ENCODE measurements at regions not wholly inside any gene's neighbourhood (a gene's known extent, or its start where the extent isn't known, plus 50 kb on each side); places are given as distances from the start of the nearest gene placed in this dataset.

DNA sequence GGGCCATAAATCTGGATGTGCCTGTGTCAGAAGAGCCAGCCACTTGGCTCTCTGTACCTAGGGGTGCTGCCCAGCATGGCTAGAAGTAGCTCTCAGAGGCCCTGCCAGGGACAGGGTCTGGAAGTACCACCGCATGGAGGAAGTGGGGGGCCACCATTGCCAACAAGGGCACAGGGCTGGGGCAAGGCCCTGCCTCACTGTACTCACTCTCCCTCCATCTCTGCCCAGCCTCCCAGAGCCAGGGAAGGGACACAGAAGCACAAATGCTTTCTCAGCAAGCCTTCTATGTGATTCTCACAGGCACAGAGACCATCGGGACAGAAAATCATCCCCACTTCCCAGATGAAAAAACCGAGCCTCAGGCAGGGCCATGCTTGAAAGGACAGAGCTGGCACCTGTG lies 138.1 kb downstream of the C5orf15 start:
- H3K4me3 Mint-ChIP-seq (ENCODE audit: low read depth) = no peak overlapping the region
- TF ChIP-seq, protein P1, sequence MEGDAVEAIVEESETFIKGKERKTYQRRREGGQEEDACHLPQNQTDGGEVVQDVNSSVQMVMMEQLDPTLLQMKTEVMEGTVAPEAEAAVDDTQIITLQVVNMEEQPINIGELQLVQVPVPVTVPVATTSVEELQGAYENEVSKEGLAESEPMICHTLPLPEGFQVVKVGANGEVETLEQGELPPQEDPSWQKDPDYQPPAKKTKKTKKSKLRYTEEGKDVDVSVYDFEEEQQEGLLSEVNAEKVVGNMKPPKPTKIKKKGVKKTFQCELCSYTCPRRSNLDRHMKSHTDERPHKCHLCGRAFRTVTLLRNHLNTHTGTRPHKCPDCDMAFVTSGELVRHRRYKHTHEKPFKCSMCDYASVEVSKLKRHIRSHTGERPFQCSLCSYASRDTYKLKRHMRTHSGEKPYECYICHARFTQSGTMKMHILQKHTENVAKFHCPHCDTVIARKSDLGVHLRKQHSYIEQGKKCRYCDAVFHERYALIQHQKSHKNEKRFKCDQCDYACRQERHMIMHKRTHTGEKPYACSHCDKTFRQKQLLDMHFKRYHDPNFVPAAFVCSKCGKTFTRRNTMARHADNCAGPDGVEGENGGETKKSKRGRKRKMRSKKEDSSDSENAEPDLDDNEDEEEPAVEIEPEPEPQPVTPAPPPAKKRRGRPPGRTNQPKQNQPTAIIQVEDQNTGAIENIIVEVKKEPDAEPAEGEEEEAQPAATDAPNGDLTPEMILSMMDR (IDR thresholded peaks at IDR 0.05; ENCODE audit: unreplicated experiment) = no peak
- DNase-seq (ENCODE audit: low spot score, unreplicated experiment) = no peak
- peaks cover 26% of the 10 kb centered on the region for H3K4me1 Mint-ChIP-seq (ENCODE audit: low read depth)
- H3K27me3 Mint-ChIP-seq = peaks cover 30% of the 10 kb centered on the region
- no peak overlapping the region for H3K27ac Mint-ChIP-seq
- no peaks in the 10 kb centered on the region for H3K9me3 Mint-ChIP-seq (ENCODE audit: low read depth)
- H3K36me3 Mint-ChIP-seq (ENCODE audit: insufficient read depth) = no peaks in the 10 kb centered on the region

DNA sequence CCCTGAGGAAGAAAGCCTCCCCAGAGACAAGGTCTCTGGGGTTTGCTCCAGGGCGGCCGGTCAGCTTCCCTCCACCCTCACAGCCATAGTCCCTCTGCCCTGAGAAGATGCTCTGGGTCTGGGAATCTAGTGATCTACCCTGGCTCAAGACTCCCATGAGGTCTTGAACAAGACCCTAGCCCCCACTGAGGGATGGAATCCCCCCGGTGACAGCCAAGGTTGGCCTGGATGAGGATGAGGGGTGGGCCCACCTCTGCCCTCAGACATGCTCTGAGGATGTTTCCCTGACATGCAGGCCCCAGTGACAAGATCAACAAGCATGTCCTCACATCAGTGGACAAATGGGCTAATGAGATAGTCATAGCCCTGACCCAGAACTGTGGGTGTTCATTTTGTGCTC lies 138.6 kb downstream of the C5orf15 start:
- no peaks in the 10 kb centered on the region for H3K9me3 Mint-ChIP-seq (ENCODE audit: low read depth)
- DNase-seq (ENCODE audit: low spot score, unreplicated experiment) = no peak
- no peak overlapping the region for H3K4me3 Mint-ChIP-seq (ENCODE audit: low read depth)
- H3K36me3 Mint-ChIP-seq (ENCODE audit: insufficient read depth) = no peaks in the 10 kb centered on the region
- no peak overlapping the region for H3K27ac Mint-ChIP-seq
- TF ChIP-seq, protein P1 (IDR thresholded peaks at IDR 0.05; ENCODE audit: unreplicated experiment) = no peak
- H3K27me3 Mint-ChIP-seq = peaks cover 33% of the 10 kb centered on the region
- peaks cover 31% of the 10 kb centered on the region for H3K4me1 Mint-ChIP-seq (ENCODE audit: low read depth)

DNA sequence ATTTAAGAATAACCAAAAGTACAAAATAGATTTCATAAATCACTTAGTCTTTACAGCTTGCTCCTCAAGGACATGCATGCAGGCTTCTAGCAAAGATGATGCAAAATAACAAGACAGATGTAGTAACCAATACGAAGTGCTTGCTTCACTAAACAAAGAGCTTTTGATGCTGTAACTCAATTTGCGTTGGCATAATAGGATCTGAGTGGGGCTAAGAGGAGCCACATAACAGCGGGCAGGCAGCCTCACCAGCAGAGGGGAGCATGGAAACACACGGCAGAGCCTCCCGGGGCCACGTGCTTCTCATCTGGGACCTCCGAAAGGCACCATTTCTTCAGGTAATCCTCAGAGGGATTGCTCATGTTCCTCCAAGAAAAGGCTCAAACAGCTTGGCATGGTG lies 139.7 kb downstream of the C5orf15 start:
- Mint-ChIP-seq H3K27me3 (peaks cover 35% of the 10 kb centered on the region), H3K36me3 (ENCODE audit: insufficient read depth) (no peaks in the 10 kb centered on the region), H3K4me1 (ENCODE audit: low read depth) (peaks cover 31% of the 10 kb centered on the region), H3K4me3 (ENCODE audit: low read depth) (no peak overlapping the region), H3K9me3 (ENCODE audit: low read depth) (no peaks in the 10 kb centered on the region), H3K27ac (no peak overlapping the region)
- TF ChIP-seq, protein P1 (IDR thresholded peaks at IDR 0.05; ENCODE audit: unreplicated experiment) = no peak
- DNase-seq (ENCODE audit: low spot score, unreplicated experiment) = no peak

DNA sequence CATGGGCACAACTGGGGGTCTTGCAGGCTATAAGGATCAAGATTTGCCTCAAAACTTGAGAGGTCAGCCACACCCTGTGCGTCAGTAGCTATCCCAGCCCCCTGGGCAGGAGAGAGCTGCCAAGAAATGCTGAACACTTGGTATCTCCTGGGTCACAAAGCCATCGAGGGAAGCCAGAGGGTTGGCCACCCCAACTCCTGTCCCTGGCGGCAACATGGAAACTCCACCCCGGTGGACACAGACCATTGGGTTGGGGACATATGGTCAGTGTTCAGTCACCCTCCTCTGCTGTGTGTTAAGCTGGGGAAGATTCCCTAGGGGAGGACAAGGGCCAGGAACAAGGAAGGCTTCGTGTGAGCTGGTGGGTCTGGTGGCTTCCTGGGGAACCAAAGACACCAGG lies 140.6 kb downstream of the C5orf15 start:
- Mint-ChIP-seq H3K4me1 (ENCODE audit: low read depth) (peaks cover 31% of the 10 kb centered on the region), H3K36me3 (ENCODE audit: insufficient read depth) (no peaks in the 10 kb centered on the region), H3K9me3 (ENCODE audit: low read depth) (no peaks in the 10 kb centered on the region), H3K27me3 (peaks cover 38% of the 10 kb centered on the region), H3K4me3 (ENCODE audit: low read depth) (no peak overlapping the region), H3K27ac (no peak overlapping the region)
- DNase-seq (ENCODE audit: low spot score, unreplicated experiment) = no peak
- TF ChIP-seq, protein P1 (IDR thresholded peaks at IDR 0.05; ENCODE audit: unreplicated experiment) = no peak

DNA sequence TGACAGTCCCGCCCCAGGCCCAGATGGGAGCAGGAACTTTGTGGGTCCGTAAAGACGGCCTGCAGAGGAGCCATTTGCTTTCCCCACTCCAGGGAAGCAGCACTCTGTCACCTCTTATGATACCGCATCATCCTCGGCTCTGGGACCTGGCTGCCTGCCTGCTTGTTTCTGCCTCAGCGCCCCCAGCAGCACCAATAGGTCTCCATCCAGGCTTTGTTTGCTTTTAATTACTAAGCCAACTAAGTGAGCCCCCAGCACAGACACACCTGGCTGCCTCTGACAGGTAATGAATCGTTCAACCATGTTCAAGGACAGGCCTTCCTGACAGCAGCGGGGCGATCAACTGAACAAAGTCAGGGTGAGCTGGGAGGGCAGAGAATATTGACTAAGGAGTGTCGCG lies 141.4 kb downstream of the C5orf15 start:
- no peaks in the 10 kb centered on the region for H3K9me3 Mint-ChIP-seq (ENCODE audit: low read depth)
- DNase-seq (ENCODE audit: low spot score, unreplicated experiment) = no peak
- peaks cover 44% of the 10 kb centered on the region for H3K27me3 Mint-ChIP-seq
- peaks cover 26% of the 10 kb centered on the region for H3K4me1 Mint-ChIP-seq (ENCODE audit: low read depth)
- TF ChIP-seq, protein P1 (IDR thresholded peaks at IDR 0.05; ENCODE audit: unreplicated experiment) = no peak
- H3K27ac Mint-ChIP-seq = no peak overlapping the region
- no peaks in the 10 kb centered on the region for H3K36me3 Mint-ChIP-seq (ENCODE audit: insufficient read depth)
- H3K4me3 Mint-ChIP-seq (ENCODE audit: low read depth) = no peak overlapping the region

Measured in progenitor cell of endocrine pancreas (in vitro differentiated cells).